Activated CD4-positive, alpha-beta T cell treated with anti-CD3 and anti-CD28 coated beads for 36 hours (primary cell): ENCODE measurements at regions not wholly inside any gene's neighbourhood (a gene's known extent, or its start where the extent isn't known, plus 50 kb on each side); places are given as distances from the start of the nearest gene placed in this dataset.

Experiments
- ATAC-seq: fragments of 200-7000 bp; cut with Tn5 transposase; one replicate; pipeline ENCODE4 v1.10.0; 2021; ENCODE audit warnings: mild to moderate bottlenecking, moderate library complexity
- CTCF ChIA-PET: fragments of 350-600 bp; sonication (Branson Sonifier 250); formaldehyde crosslinking; loops from one replicate; lab custom pipeline; 2021; ENCODE audit warnings: antibody characterized with exemption; lab: Charles Lee
- POLR2A ChIA-PET: fragments of 350-600 bp; sonication (Branson Sonifier 250); formaldehyde crosslinking; loops from one replicate; lab custom pipeline; 2021; ENCODE audit warnings: antibody characterized with exemption, inconsistent platforms; lab: Charles Lee
- DNase-seq: peaks from one replicate; pipeline ENCODE4 v3.0.0-alpha.2; 2020
- H3K27ac Mint-ChIP-seq: one replicate; pipeline ENCODE4 v1.8.0; 2021; ENCODE audit warnings: mixed read lengths
- H3K27me3 Mint-ChIP-seq: one replicate; pipeline ENCODE4 v1.8.0; 2021; ENCODE audit warnings: mixed read lengths
- H3K36me3 Mint-ChIP-seq: one replicate; pipeline ENCODE4 v1.8.0; 2021; ENCODE audit warnings: low read depth, mixed read lengths
- H3K4me1 Mint-ChIP-seq: one replicate; pipeline ENCODE4 v1.8.0; 2021; ENCODE audit warnings: mixed read lengths
- H3K4me3 Mint-ChIP-seq: one replicate; pipeline ENCODE4 v1.8.0; 2021; ENCODE audit warnings: mild to moderate bottlenecking, moderate library complexity, mixed read lengths
- H3K9me3 Mint-ChIP-seq: one replicate; pipeline ENCODE4 v1.8.0; 2021; ENCODE audit warnings: low read depth, mixed read lengths
- intact Hi-C, 2 experiments: fragments of 100-400 bp; cut with DNase I in 1 of 2; cut with micrococcal nuclease in 1 of 2; formaldehyde crosslinking; loops; one replicate each; pipeline versions ENCODE4 v1.14.2 to v1.15.1; 2022 to 2024; cut with DNase I, micrococcal nuclease

DNA sequence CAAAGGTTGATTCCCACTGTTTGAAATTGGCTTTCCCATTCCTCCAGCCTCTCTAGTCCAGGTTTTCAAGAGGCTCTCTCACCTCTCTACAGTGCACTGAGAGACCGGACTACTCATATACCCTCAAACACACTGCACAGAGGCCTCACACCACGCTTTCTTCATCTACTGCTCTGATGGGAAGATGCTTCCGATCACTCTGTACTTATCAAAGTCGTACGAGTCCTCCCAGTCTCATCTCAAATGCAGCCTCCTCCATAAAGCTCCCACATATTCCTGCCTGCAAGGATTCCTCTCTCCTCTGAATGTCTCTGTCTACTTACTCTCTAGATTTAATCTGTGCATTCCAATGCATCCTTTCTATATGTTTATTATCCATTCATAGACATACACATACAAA, 164.4 kb downstream of the EFNB2 start:
- DNase-seq = no peak
- H3K27me3 Mint-ChIP-seq = peaks cover 13% of the 10 kb centered on the region
- H3K9me3 Mint-ChIP-seq = no peaks in the 10 kb centered on the region
- no peak overlapping the region for H3K27ac Mint-ChIP-seq
- intact Hi-C loops = no loop called here
- no peaks in the 10 kb centered on the region for H3K4me1 Mint-ChIP-seq
- H3K36me3 Mint-ChIP-seq = no peaks in the 10 kb centered on the region
- no peak overlapping the region for H3K4me3 Mint-ChIP-seq
- POLR2A ChIA-PET = no interaction called here
- CTCF ChIA-PET = no interaction called here
- no peak for ATAC-seq

DNA sequence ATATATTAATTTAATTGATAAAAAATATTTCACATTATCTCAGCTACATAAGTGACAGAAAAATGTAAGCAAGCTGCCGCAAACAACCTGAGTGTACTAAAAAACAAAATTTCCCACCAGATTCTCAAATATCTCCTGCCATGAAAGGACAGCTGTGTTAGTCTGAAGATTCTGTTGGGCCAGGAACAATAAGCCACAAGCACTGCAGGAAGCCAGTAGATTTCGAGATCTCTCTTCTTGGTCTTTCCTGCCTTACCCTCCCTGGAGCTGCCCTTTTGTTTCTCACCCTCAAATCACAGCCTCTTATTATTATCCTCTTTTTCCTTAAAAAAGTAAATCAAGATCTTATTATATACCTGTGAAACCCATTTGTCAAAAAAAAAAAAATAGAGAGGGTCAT, 165.6 kb downstream of the EFNB2 start:
- CTCF ChIA-PET = no interaction called here
- Mint-ChIP-seq H3K9me3 (no peaks in the 10 kb centered on the region), H3K4me1 (no peaks in the 10 kb centered on the region), H3K27ac (no peak overlapping the region), H3K27me3 (peaks cover 13% of the 10 kb centered on the region), H3K4me3 (no peak overlapping the region), H3K36me3 (no peaks in the 10 kb centered on the region)
- intact Hi-C loops = no loop called here
- DNase-seq (no peak), ATAC-seq (no peak)
- POLR2A ChIA-PET = no interaction called here

DNA sequence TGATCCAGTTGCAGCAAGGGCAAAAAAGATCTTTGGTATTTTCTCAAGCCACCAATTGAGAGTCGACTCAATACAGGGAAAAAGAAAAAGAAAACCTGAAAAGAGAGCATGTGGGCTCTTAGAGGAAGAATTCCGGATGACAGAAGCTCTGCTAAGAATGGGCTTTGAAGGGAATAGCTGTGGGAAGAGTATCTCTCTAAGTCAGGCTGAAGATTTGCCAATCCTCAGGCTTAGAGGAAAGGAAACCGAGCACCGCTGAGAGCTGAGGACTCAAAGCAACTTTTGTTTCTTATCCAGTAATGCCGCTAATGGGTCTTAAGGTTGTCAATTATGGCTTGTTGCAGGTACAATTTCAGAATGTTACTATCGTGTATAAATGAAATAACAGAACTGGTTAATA, 166.4 kb downstream of the EFNB2 start:
- ATAC-seq (no peak), DNase-seq (no peak)
- no peaks in the 10 kb centered on the region for H3K4me1 Mint-ChIP-seq
- H3K4me3 Mint-ChIP-seq = no peak overlapping the region
- CTCF ChIA-PET = no interaction called here
- intact Hi-C loops = no loop called here
- H3K36me3 Mint-ChIP-seq = no peaks in the 10 kb centered on the region
- no peaks in the 10 kb centered on the region for H3K9me3 Mint-ChIP-seq
- no peak overlapping the region for H3K27ac Mint-ChIP-seq
- POLR2A ChIA-PET = no interaction called here
- H3K27me3 Mint-ChIP-seq = peaks cover 13% of the 10 kb centered on the region

DNA sequence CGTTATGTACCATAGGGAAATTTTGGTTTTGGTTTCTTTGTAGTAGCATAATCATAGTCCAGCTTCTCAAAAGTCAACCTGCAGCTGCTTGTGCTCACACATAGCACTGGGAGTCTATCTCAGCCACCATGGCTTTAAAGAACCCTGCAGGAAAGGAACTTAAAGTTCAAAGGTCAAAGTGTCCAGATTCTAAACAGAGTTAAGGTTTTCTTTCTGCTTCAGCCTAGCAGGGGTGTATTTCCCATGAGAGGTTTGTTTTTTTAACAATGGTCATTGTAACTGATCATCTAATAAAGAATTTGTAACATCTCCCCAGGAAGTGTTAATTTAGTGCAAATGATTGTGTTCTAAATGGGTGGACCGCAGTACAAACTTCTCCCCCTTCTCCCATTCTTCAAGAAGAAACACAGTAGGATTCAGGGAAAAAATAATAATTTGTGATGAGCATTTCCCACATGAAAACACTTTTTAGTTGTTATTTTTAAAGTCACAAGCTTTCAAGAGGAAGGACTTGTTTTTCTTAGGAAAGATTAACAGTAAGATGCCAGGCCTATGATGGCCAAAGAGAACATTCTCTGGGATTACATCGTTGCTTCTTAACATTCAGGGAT, 168.0 kb downstream of the EFNB2 start:
- no peak overlapping the region for H3K27ac Mint-ChIP-seq
- POLR2A ChIA-PET = no interaction called here

DNA sequence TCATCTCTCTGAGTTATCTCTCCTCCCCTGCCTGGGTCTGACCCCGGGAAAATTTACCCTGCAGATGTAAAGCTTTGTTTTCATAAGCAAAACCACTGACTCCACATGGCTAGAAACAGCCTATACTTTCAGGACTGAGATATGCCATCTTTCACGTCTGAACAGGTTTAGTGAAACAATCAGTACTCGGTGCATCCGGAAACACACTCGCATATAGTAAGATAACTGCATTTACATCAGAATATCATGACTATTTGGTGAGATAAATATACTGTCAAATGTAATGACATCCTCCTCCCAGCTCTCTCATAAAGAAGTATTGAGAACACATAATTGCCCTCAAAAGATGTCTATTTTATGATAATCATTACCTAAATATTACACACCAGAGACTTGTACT, 172.8 kb downstream of the EFNB2 start:
- POLR2A ChIA-PET = interaction anchor here (0.7 kb wide), 1 partner anchor 37 kb away, joined by 3 read pairs; no protein-coding TSS in a partner anchor
- H3K27ac Mint-ChIP-seq = no peak overlapping the region
- H3K36me3 Mint-ChIP-seq = no peaks in the 10 kb centered on the region

More for the DNA sequence above, 168.0 kb downstream of the EFNB2 start:
- Mint-ChIP-seq H3K36me3 (no peaks in the 10 kb centered on the region), H3K4me1 (no peaks in the 10 kb centered on the region), H3K4me3 (no peak overlapping the region), H3K9me3 (no peaks in the 10 kb centered on the region), H3K27me3 (peaks cover 11% of the 10 kb centered on the region)
- DNase-seq (no peak), ATAC-seq (no peak)
- intact Hi-C loops = no loop called here
- CTCF ChIA-PET = no interaction called here

DNA sequence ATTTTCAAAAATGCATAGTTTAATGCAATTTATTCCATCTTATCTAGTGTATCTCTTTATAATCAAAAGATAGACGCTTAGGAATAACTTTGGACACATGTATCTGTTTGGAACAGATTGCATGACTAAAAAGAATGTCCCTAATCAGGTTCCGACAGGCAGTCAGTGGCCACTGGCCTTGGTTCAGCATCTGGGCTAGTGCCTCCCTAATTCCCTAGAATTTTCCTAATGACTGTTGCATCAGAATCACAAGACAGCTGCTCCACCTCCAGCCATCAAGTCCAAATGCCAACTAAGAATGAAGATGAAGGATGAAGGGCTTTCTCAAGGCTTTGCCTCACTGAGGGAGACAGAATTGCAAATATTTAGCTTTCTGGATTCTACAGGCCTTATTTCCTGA, 173.8 kb downstream of the EFNB2 start:
- H3K4me3 Mint-ChIP-seq = no peak overlapping the region
- CTCF ChIA-PET = no interaction called here
- intact Hi-C loops = no loop called here
- peaks cover 3% of the 10 kb centered on the region for H3K27me3 Mint-ChIP-seq
- H3K4me1 Mint-ChIP-seq = no peaks in the 10 kb centered on the region
- H3K9me3 Mint-ChIP-seq = no peaks in the 10 kb centered on the region
- DNase-seq = no peak
- no peaks in the 10 kb centered on the region for H3K36me3 Mint-ChIP-seq
- POLR2A ChIA-PET = no interaction called here
- no peak overlapping the region for H3K27ac Mint-ChIP-seq
- ATAC-seq = no peak

More for the DNA sequence above, 172.8 kb downstream of the EFNB2 start:
- Mint-ChIP-seq H3K4me1 (no peaks in the 10 kb centered on the region), H3K9me3 (no peaks in the 10 kb centered on the region), H3K4me3 (no peak overlapping the region), H3K27me3 (peaks cover 3% of the 10 kb centered on the region)
- DNase-seq = no peak
- ATAC-seq = no peak
- CTCF ChIA-PET = no interaction called here
- intact Hi-C loops = no loop called here

DNA sequence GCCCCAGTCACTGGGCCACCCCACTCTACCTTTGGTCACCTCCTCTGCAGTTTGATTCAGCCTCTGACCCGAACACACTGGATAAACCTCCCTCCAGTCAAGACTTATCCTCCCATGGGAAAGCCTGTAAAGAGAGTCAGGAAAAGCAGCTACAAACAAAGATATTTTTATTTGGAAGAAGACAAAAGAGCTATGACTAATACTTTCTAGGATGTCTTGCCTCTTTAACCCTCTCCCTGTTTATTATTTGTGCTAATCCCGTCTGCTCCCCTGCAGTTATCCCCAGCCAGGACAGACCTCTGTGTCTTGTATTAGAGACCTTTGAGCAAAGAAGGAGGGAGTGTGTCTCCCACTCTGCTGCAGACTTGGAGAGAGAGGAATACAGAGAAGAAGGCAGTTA, 178.3 kb downstream of the EFNB2 start:
- no peaks in the 10 kb centered on the region for H3K36me3 Mint-ChIP-seq
- POLR2A ChIA-PET = no interaction called here
- intact Hi-C loops = no loop called here
- no peak overlapping the region for H3K4me3 Mint-ChIP-seq
- no peak for DNase-seq
- no peaks in the 10 kb centered on the region for H3K9me3 Mint-ChIP-seq
- CTCF ChIA-PET = no interaction called here
- peaks cover 6% of the 10 kb centered on the region for H3K27me3 Mint-ChIP-seq
- no peak for ATAC-seq
- H3K4me1 Mint-ChIP-seq = no peaks in the 10 kb centered on the region
- H3K27ac Mint-ChIP-seq = no peak overlapping the region

DNA sequence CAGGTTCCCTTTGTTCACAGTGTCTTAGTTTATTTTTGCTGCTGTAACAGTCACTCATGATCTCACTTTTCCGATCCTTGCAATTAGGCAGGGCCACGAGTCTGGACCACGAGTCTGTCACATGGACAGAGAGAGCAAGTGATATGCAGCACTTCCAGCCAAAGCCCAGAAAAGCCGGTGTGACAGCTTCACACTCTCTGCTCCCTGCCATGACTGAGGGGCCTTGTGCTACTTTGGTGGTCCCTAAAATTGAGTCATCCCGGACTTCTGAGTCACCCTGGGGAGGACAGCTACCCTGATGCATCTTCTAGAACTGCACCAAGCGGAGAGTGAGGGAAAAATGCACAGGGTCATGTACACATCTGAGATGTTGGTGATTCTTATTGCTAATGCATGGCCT, 179.6 kb downstream of the EFNB2 start:
- ATAC-seq (no peak), DNase-seq (no peak)
- H3K4me3 Mint-ChIP-seq = no peak overlapping the region
- peaks cover 11% of the 10 kb centered on the region for H3K27me3 Mint-ChIP-seq
- ChIA-PET CTCF (no interaction called here), POLR2A (no interaction called here)
- intact Hi-C loops = no loop called here
- H3K4me1 Mint-ChIP-seq = no peaks in the 10 kb centered on the region
- H3K27ac Mint-ChIP-seq = no peak overlapping the region
- no peaks in the 10 kb centered on the region for H3K9me3 Mint-ChIP-seq
- no peaks in the 10 kb centered on the region for H3K36me3 Mint-ChIP-seq

DNA sequence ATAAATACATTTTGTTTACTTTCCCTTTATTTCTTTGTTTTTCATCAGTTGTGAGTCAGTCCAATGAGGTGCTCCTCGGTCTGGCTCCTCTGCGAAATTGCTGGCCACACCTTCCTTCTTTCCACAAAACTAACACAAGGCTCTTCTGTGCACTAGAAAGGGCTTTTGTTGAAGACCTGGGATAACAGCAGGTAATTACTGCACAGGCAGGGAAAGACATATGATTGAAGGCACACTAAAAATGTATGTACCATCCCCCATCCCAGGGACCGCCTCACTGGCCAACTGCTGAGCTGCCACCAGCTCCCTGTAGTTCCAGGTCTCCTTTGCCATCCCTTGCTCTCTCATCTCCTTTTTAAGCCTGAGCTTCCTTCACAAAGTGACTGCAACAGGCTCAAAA, 180.5 kb downstream of the EFNB2 start:
- no peaks in the 10 kb centered on the region for H3K4me1 Mint-ChIP-seq
- CTCF ChIA-PET = interaction anchor here (0.6 kb wide), 1 partner anchor 535 kb away, joined by 3 read pairs; no protein-coding TSS in a partner anchor

DNA sequence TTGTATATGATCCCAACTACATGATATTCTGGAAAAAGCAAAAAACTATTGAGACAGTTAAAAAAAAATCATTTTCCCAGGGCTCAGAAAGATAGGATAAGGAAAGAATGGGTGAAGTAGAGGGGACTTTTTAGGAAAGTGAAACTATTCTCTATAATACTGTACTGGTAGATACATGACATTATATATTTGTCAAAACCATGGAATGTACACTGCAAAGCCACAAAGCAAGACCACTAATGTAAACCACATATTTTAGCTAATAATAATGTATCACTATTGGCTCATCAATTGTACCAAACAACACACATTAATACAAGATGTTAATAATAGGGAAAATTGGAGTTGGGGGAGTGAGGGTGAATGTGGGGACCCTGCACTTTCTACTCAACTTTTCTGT, 182.6 kb downstream of the EFNB2 start:
- Mint-ChIP-seq H3K27ac (no peak overlapping the region), H3K9me3 (no peaks in the 10 kb centered on the region), H3K27me3 (peaks cover 21% of the 10 kb centered on the region), H3K36me3 (no peaks in the 10 kb centered on the region), H3K4me3 (no peak overlapping the region), H3K4me1 (no peaks in the 10 kb centered on the region)
- ChIA-PET POLR2A (no interaction called here), CTCF (no interaction called here)
- intact Hi-C loops = no loop called here
- DNase-seq (no peak), ATAC-seq (no peak)

More for the DNA sequence above, 180.5 kb downstream of the EFNB2 start:
- Mint-ChIP-seq H3K4me3 (no peak overlapping the region), H3K27ac (no peak overlapping the region), H3K27me3 (peaks cover 15% of the 10 kb centered on the region), H3K36me3 (no peaks in the 10 kb centered on the region), H3K9me3 (no peaks in the 10 kb centered on the region)
- POLR2A ChIA-PET = no interaction called here
- DNase-seq (no peak), ATAC-seq (no peak)
- intact Hi-C loops = no loop called here

DNA sequence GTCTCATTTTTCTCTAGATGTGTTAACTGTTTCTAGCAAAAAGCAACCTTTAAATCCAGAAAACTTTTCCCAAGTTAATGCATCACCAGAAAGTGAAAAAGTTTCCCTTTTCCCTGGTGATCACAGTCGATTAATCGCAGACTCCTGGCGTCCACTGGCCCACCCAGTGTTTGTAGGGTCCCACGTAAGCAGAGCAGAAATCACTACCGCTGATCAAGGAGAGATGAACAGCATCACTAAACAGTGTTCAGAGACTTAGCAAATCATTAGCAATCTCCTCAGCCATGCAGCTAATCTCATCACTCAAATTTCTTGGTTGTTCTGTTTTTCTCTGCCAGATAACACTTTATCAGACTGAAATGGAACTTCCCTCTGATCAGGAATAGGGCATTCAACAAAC, 184.2 kb downstream of the EFNB2 start:
- Mint-ChIP-seq H3K36me3 (no peaks in the 10 kb centered on the region), H3K4me1 (no peaks in the 10 kb centered on the region), H3K27me3 (peaks cover 24% of the 10 kb centered on the region), H3K27ac (no peak overlapping the region), H3K4me3 (no peak overlapping the region), H3K9me3 (no peaks in the 10 kb centered on the region)
- no peak for DNase-seq
- ChIA-PET POLR2A (no interaction called here), CTCF (interaction anchor here (0.6 kb wide), 1 partner anchor 10 kb away, joined by 3 read pairs; no protein-coding TSS in a partner anchor)
- intact Hi-C loops = no loop called here
- ATAC-seq = no peak

DNA sequence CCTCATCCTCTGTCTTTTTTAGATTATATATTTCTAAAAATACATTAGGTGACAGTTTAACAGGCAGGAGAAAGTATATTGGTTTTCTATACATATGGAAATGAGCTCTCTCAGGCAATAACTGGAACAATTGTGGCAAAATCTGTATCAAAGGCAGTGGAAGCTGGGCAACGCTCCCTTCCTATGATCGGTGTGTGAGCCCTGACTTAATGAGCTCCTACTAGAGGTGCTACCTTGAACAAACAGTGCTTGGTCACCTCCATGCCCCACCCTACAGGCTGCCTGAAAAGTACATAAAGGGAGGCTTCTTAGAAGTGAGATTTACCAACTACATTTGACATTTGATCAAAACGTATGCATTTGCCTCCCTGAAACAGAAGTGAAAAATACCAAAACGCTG, 185.3 kb downstream of the EFNB2 start:
- ChIA-PET POLR2A (no interaction called here), CTCF (no interaction called here)
- no peaks in the 10 kb centered on the region for H3K36me3 Mint-ChIP-seq
- H3K4me3 Mint-ChIP-seq = no peak overlapping the region
- no peak overlapping the region for H3K27ac Mint-ChIP-seq
- H3K4me1 Mint-ChIP-seq = no peaks in the 10 kb centered on the region
- ATAC-seq = no peak
- H3K27me3 Mint-ChIP-seq = peaks cover 24% of the 10 kb centered on the region
- no peaks in the 10 kb centered on the region for H3K9me3 Mint-ChIP-seq
- intact Hi-C loops = no loop called here
- no peak for DNase-seq
